IMR-90 (cell line): ENCODE measurements at regions not wholly inside any gene's neighbourhood (a gene's known extent, or its start where the extent isn't known, plus 50 kb on each side); places are given as distances from the start of the nearest gene placed in this dataset.

Experiments used
- ATAC-seq: fragments of 200-7000 bp; cut with Tn5 transposase; 2 replicates; pipeline ENCODE4 v1.9.1; 2020; ENCODE audit warnings: low read depth, mild to moderate bottlenecking, moderate library complexity
- BruUV-seq: library from RNA; stranded (reverse); fragments of 400-500 nt; replicated peaks from 2 replicates; lab custom pipeline; 2021; lab: Mats Ljungman, UMichigan
- CTCF ChIA-PET: fragments of 300-600 bp; formaldehyde crosslinking; extraction: SDS; loops from one replicate; lab custom pipeline; 2021; ENCODE audit warnings: antibody characterized with exemption; lab: Yijun Ruan, JAX
- POLR2A ChIA-PET: fragments of 300-600 bp; sonication (Branson Sonifier 250); formaldehyde crosslinking; loops from one replicate; lab custom pipeline; 2022; ENCODE audit warnings: antibody characterized with exemption; ENCODE audit not compliant: unreplicated experiment; lab: Charles Lee
- DNase-seq: peaks from one replicate; pipeline ENCODE4 v3.0.0; 2013
- H2AFZ ChIP-seq: replicated peaks from 2 replicates; pipeline ENCODE3; 2013; ENCODE audit warnings: low read length, mild to moderate bottlenecking; ENCODE audit not compliant: poor library complexity
- H2AK5ac ChIP-seq: 2 replicates; pipeline ENCODE4 v1.6.1; 2013; ENCODE audit warnings: low read depth, low read length, inconsistent platforms
- H2AK9ac ChIP-seq: replicated peaks from 2 replicates; pipeline ENCODE3; 2013; ENCODE audit warnings: mild to moderate bottlenecking, low read depth, low read length, moderate library complexity; ENCODE audit not compliant: poor library complexity
- H2BK120ac ChIP-seq: 2 replicates; pipeline ENCODE4 v1.6.1; 2013; ENCODE audit warnings: low read depth, low read length, inconsistent platforms
- H2BK15ac ChIP-seq: 3 replicates; pipeline ENCODE4 v1.6.1; 2013; ENCODE audit warnings: low read depth, low read length, inconsistent platforms
- H2BK20ac ChIP-seq: 2 replicates; pipeline ENCODE4 v1.6.1; 2013; ENCODE audit warnings: low read depth, mild to moderate bottlenecking, inconsistent platforms, low read length, moderate library complexity
- H2BK5ac ChIP-seq: 2 replicates; pipeline ENCODE4 v1.6.1; 2013; ENCODE audit warnings: mild to moderate bottlenecking, low read depth, low read length, inconsistent platforms; ENCODE audit not compliant: poor library complexity, severe bottlenecking
- H3K14ac ChIP-seq: replicated peaks from 2 replicates; pipeline ENCODE4 v1.6.1; 2013; ENCODE audit warnings: low read depth, low read length, inconsistent platforms
- H3K18ac ChIP-seq: 2 replicates; pipeline ENCODE4 v1.6.1; 2013; ENCODE audit warnings: low read depth, low read length, control low read depth
- H3K23ac ChIP-seq: 2 replicates; pipeline ENCODE4 v1.6.1; 2013; ENCODE audit warnings: low read depth, low read length, inconsistent platforms
- H3K27ac ChIP-seq: 2 replicates; pipeline ENCODE4 v1.5.1; 2013; ENCODE audit warnings: mild to moderate bottlenecking, control low read depth, low read length; ENCODE audit not compliant: insufficient read depth
- H3K27me3 ChIP-seq: 2 replicates; pipeline ENCODE4 v1.6.1; 2013; ENCODE audit warnings: low read length; ENCODE audit not compliant: control insufficient read depth, insufficient read depth
- H3K36me3 ChIP-seq: 2 replicates; pipeline ENCODE4 v1.6.1; 2013; ENCODE audit warnings: low read length, mixed read lengths; ENCODE audit not compliant: control insufficient read depth, insufficient read depth
- H3K4ac ChIP-seq: 2 replicates; pipeline ENCODE4 v1.6.1; 2013; ENCODE audit warnings: low read depth, low read length, inconsistent platforms
- H3K4me1 ChIP-seq: 2 replicates; pipeline ENCODE4 v1.6.1; 2013; ENCODE audit warnings: low read length, mixed read lengths; ENCODE audit not compliant: control insufficient read depth, insufficient read depth
- H3K4me2 ChIP-seq: 2 replicates; pipeline ENCODE4 v1.6.1; 2013; ENCODE audit warnings: low read depth, mild to moderate bottlenecking, control low read depth, low read length, moderate library complexity
- H3K4me3 ChIP-seq: 2 replicates; pipeline ENCODE4 v1.5.1; 2013; ENCODE audit warnings: low read depth, mild to moderate bottlenecking, control low read depth, low read length, moderate library complexity; ENCODE audit not compliant: insufficient read depth
- H3K56ac ChIP-seq: 2 replicates; pipeline ENCODE4 v1.6.1; 2013; ENCODE audit warnings: low read length, inconsistent platforms; ENCODE audit not compliant: insufficient read depth; ENCODE audit errors: extremely low read depth
- H3K79me1 ChIP-seq, 2 experiments: 2 replicates each; pipeline ENCODE4 v1.6.1; 2013; ENCODE audit warnings: low read length in 2 of 2, inconsistent platforms in 1 of 2, low read depth in 1 of 2
- H3K9ac ChIP-seq: 2 replicates; pipeline ENCODE4 v1.6.1; 2013; ENCODE audit warnings: low read depth, low read length, control low read depth
- H3K9me1 ChIP-seq: 2 replicates; pipeline ENCODE4 v1.6.1; 2013; ENCODE audit warnings: low read length, inconsistent platforms; ENCODE audit not compliant: insufficient read depth
- H3K9me3 ChIP-seq: 2 replicates; pipeline ENCODE4 v1.6.1; 2013; ENCODE audit warnings: low read length; ENCODE audit not compliant: control insufficient read depth, insufficient read depth
- H4K20me1 ChIP-seq: 2 replicates; pipeline ENCODE4 v1.6.1; 2013; ENCODE audit warnings: low read length, inconsistent platforms; ENCODE audit not compliant: insufficient read depth
- H4K5ac ChIP-seq: 2 replicates; pipeline ENCODE4 v1.6.1; 2013; ENCODE audit warnings: mild to moderate bottlenecking, low read depth, low read length, control low read depth
- H4K8ac ChIP-seq, 2 experiments: 2 replicates each; pipeline ENCODE4 v1.6.1; 2013; ENCODE audit warnings: low read depth in 2 of 2, low read length in 2 of 2, control low read depth in 1 of 2, inconsistent platforms in 1 of 2
- H4K91ac ChIP-seq: 2 replicates; pipeline ENCODE4 v1.6.1; 2013; ENCODE audit warnings: low read depth, low read length, inconsistent platforms; ENCODE audit not compliant: insufficient read depth
- BHLHE40 ChIP-seq: fragments of 150-350 bp; IDR thresholded peaks from 2 replicates; pipeline ENCODE4 v1.6.1; 2016; ENCODE audit warnings: mild to moderate bottlenecking, low read depth, low read length
- CEBPB ChIP-seq: IDR thresholded peaks from 2 replicates; pipeline ENCODE4 v1.6.1; 2012; ENCODE audit warnings: low read depth, low read length, improper control_type of control experiment
- CHD1 ChIP-seq: IDR thresholded peaks from 2 replicates; pipeline ENCODE4 v1.6.1; 2012; ENCODE audit warnings: low read depth, low read length, improper control_type of control experiment
- CTCF ChIP-seq: conservative IDR thresholded peaks from 2 replicates; pipeline ENCODE4 v1.5.1; 2012; ENCODE audit warnings: mild to moderate bottlenecking, low read depth, low read length, improper control_type of control experiment
- FOS ChIP-seq: fragments of 150-350 bp; IDR thresholded peaks from 2 replicates; pipeline ENCODE4 v1.6.1; 2016; ENCODE audit warnings: low read depth, low read length
- MAFK ChIP-seq: IDR thresholded peaks from 2 replicates; pipeline ENCODE4 v1.6.1; 2012; ENCODE audit warnings: low read depth, low read length, improper control_type of control experiment
- MAZ ChIP-seq: IDR thresholded peaks from 2 replicates; pipeline ENCODE4 v1.6.1; 2012; ENCODE audit warnings: low read depth, mild to moderate bottlenecking, low read length, improper control_type of control experiment, moderate library complexity, borderline replicate concordance
- MXI1 ChIP-seq: IDR thresholded peaks from 2 replicates; pipeline ENCODE4 v1.6.1; 2012; ENCODE audit warnings: low read depth, mild to moderate bottlenecking, low read length, moderate library complexity, borderline replicate concordance
- NFE2L2 ChIP-seq: fragments of 150-350 bp; IDR thresholded peaks from 2 replicates; pipeline ENCODE4 v1.6.1; 2016; ENCODE audit warnings: low read depth, mild to moderate bottlenecking, low read length
- RAD21 ChIP-seq: IDR thresholded peaks from 2 replicates; pipeline ENCODE4 v1.6.1; 2012; ENCODE audit warnings: low read length, improper control_type of control experiment
- RCOR1 ChIP-seq: IDR thresholded peaks from 2 replicates; pipeline ENCODE4 v1.6.1; 2012; ENCODE audit warnings: mild to moderate bottlenecking, low read length, improper control_type of control experiment; ENCODE audit not compliant: insufficient replicate concordance
- RFX5 ChIP-seq: IDR thresholded peaks from 2 replicates; pipeline ENCODE4 v1.8.0; 2012; ENCODE audit warnings: low read depth, mild to moderate bottlenecking, low read length, moderate library complexity
- SMC3 ChIP-seq: fragments of 150-350 bp; IDR thresholded peaks from 2 replicates; pipeline ENCODE4 v1.6.1; 2016; ENCODE audit warnings: low read depth, mild to moderate bottlenecking, antibody characterized with exemption, low read length, moderate library complexity
- USF2 ChIP-seq: fragments of 150-350 bp; IDR thresholded peaks from 2 replicates; pipeline ENCODE4 v1.6.1; 2017; ENCODE audit warnings: mild to moderate bottlenecking, antibody characterized with exemption, low read length, low read depth
- WGBS, 2 experiments: methylation state at CpG; one replicate each; pipeline versions ENCODE4 v1.1.5 to v1.1.7; 2013; ENCODE audit warnings: missing lambda C conversion rate in 2 of 2; ENCODE audit not compliant: insufficient read length in 1 of 2; ENCODE audit errors: extremely low coverage in 2 of 2; 5-methylcytosine and 5-hydroxymethylcytosine counted together
- dilution Hi-C: fragments of 300-500 bp; cut with HindIII; formaldehyde crosslinking; loops from one replicate; pipeline ENCODE4 v1.14.3; 2018; ENCODE audit warnings: low sequenced_read_pairs; ENCODE audit not compliant: unreplicated experiment
- in situ Hi-C: fragments of 300-500 bp; cut with MboI; formaldehyde crosslinking; loops from 3 replicates; pipeline ENCODE4 v1.14.3; 2019; ENCODE audit warnings: low sequenced_read_pairs, inconsistent platforms, mixed read lengths
- intact Hi-C: fragments of 100-400 bp; cut with micrococcal nuclease; formaldehyde crosslinking; loops from 2 replicates; pipeline ENCODE4 v1.10.0; 2022

- Histone ChIP-seq H3K9me1 (no peaks in the 10 kb centered on the region), H3K36me3 (no peaks in the 10 kb centered on the region), H3K23ac (no peak overlapping the region), H3K4ac (no peak overlapping the region), H2BK20ac (no peak overlapping the region), H3K27ac (no peak overlapping the region), H2AK5ac (no peak overlapping the region), H3K79me1 (no peaks in the 10 kb centered on the region), H4K91ac (no peak overlapping the region), H4K8ac (no peak overlapping the region), H3K56ac (no peak overlapping the region), H3K4me3 (no peak overlapping the region), H2BK15ac (no peak overlapping the region), H2AK9ac (no peak overlapping the region), H2BK120ac (no peak overlapping the region), H3K4me1 (no peaks in the 10 kb centered on the region), H3K27me3 (peaks cover 4% of the 10 kb centered on the region; the same call in 1 of the 2 replicates), H2BK5ac (no peak overlapping the region), H3K9ac (no peak overlapping the region), H3K4me2 (peak overlapping the region; percentile 64), H4K20me1 (no peaks in the 10 kb centered on the region), H3K14ac (no peak overlapping the region), H2AFZ (peak overlapping the region; percentile 59), H3K9me3 (no peaks in the 10 kb centered on the region), H4K5ac (no peak overlapping the region), H3K18ac (no peak overlapping the region)
- CTCF ChIA-PET = interaction anchor here (0.5 to 1.2 kb wide), 6 partner anchors 9 to 238 kb away, joined by 3 to 4 read pairs (median 3); no protein-coding TSS in a partner anchor
- in situ Hi-C loops = no loop called here
- POLR2A ChIA-PET = interaction anchor here (0.6 kb wide), 2 partner anchors 380 to 519 kb away, joined by 3 to 4 read pairs; no protein-coding TSS in a partner anchor
- intact Hi-C loops = loop anchor here (5.0 to 10.0 kb wide), 2 partner anchors 246 to 497 kb away; no protein-coding TSS in a partner anchor
- ATAC-seq (peak; percentile 54), DNase-seq (peak; percentile 28)
- WGBS, 2 experiments = 94% methylated on average over 5 of the region's 26 CpGs; no CpG with 5 or more reads in 1 of the 2 experiments
- dilution Hi-C loops = no loop called here
- BruUV-seq = no TSS peak
- no peak for TF ChIP-seq BHLHE40
- TF ChIP-seq RCOR1 = no peak
- peak; percentile 32; the same call in 1 of the 2 replicates for TF ChIP-seq SMC3
- TF ChIP-seq MAZ = no peak
- TF ChIP-seq NFE2L2 = no peak
- TF ChIP-seq RFX5 = no peak
- no peak for TF ChIP-seq CEBPB
- peak; percentile 42 for TF ChIP-seq CTCF
- peak; percentile 56 for TF ChIP-seq RAD21
- no peak for TF ChIP-seq USF2
- no peak for TF ChIP-seq FOS
- TF ChIP-seq MXI1 = no peak
- TF ChIP-seq CHD1 = no peak
- TF ChIP-seq MAFK = no peak
Measured at GRCh38 chr10:6920072-6921019, 340.3 kb upstream of the PRKCQ start.
